ENCODE measurements at regions not wholly inside any gene's neighbourhood (a gene's known extent, or its start where the extent isn't known, plus 50 kb on each side); places are given as distances from the start of the nearest gene placed in this dataset.

- TF ChIP-seq CTCF (IDR thresholded peaks at IDR 0.05) = no peak
- TF ChIP-seq POLR2A (IDR thresholded peaks at IDR 0.05) = no peak
Measured at GRCh38 chr3:16086690-16087089, 87.8 kb upstream of the GALNT15 start.

Measured in uterus (tissue), 2 donors.